PC-3 (cell line): ENCODE measurements at regions not wholly inside any gene's neighbourhood (a gene's known extent, or its start where the extent isn't known, plus 50 kb on each side); places are given as distances from the start of the nearest gene placed in this dataset.
A peak's percentile ranks its signal among the peaks of the same experiment; 100 is the strongest.

Experiments
- ATAC-seq: fragments of 200-7000 bp; cut with Tn5 transposase; 2 replicates; pipeline ENCODE4 v1.9.1; 2020; ENCODE audit warnings: mild to moderate bottlenecking, moderate library complexity
- BruUV-seq: library from RNA; stranded (reverse); fragments of 400-500 nt; replicated peaks from 2 replicates; lab custom pipeline; 2021; lab: Mats Ljungman, UMichigan
- CTCF ChIA-PET: fragments of 300-600 bp; sonication (Branson Sonifier 250); formaldehyde crosslinking; loops from one replicate; lab custom pipeline; 2022; ENCODE audit warnings: antibody characterized with exemption; lab: Charles Lee
- POLR2A ChIA-PET: fragments of 300-600 bp; sonication (Branson Sonifier 250); formaldehyde crosslinking; loops from one replicate; lab custom pipeline; 2022; ENCODE audit warnings: antibody characterized with exemption; ENCODE audit not compliant: unreplicated experiment; lab: Charles Lee
- DNase-seq: peaks from one replicate; pipeline ENCODE4 v3.0.0-alpha.2; 2015
- H2AFZ ChIP-seq: fragments of 300-600 bp; sonication (generic); 2 replicates; pipeline ENCODE4 v1.6.0; 2016; ENCODE audit warnings: antibody characterized with exemption, low read length
- H3F3A ChIP-seq: fragments of 300-600 bp; sonication (generic); one replicate; pipeline ENCODE4 v1.6.0; 2017; ENCODE audit warnings: antibody characterized with exemption, low read length, control low read depth, mild to moderate bottlenecking; ENCODE audit not compliant: unreplicated experiment
- H3K27ac ChIP-seq: fragments of 300-600 bp; sonication (generic); 2 replicates; pipeline ENCODE4 v1.5.1; 2016; ENCODE audit warnings: mild to moderate bottlenecking, low read length
- H3K27me3 ChIP-seq: fragments of 300-600 bp; sonication (generic); 2 replicates; pipeline ENCODE4 v1.6.1; 2016; ENCODE audit warnings: low read length, mixed read lengths
- H3K36me3 ChIP-seq: fragments of 300-600 bp; sonication (generic); 2 replicates; pipeline ENCODE4 v1.6.1; 2016; ENCODE audit warnings: low read depth, mixed run types, low read length, mixed read lengths
- H3K4me1 ChIP-seq: fragments of 300-600 bp; sonication (generic); 2 replicates; pipeline ENCODE4 v1.5.1; 2016; ENCODE audit warnings: low read length; ENCODE audit not compliant: insufficient read depth
- H3K4me2 ChIP-seq: fragments of 300-600 bp; sonication (generic); 2 replicates; pipeline ENCODE4 v1.6.0; 2016; ENCODE audit warnings: low read length
- H3K4me3 ChIP-seq: fragments of 300-600 bp; sonication (generic); 2 replicates; pipeline ENCODE4 v1.5.1; 2016; ENCODE audit warnings: mild to moderate bottlenecking, low read length, mixed read lengths
- H3K79me2 ChIP-seq: fragments of 300-600 bp; sonication (generic); 2 replicates; pipeline ENCODE4 v1.6.1; 2017; ENCODE audit warnings: low read length, mixed read lengths
- H3K9ac ChIP-seq: fragments of 300-600 bp; sonication (generic); 2 replicates; pipeline ENCODE4 v1.6.0; 2016; ENCODE audit warnings: mild to moderate bottlenecking, low read length
- H3K9me2 ChIP-seq: fragments of 300-600 bp; sonication (generic); replicated peaks from 2 replicates; pipeline ENCODE4 v1.6.1; 2016; ENCODE audit warnings: mixed run types, low read length, mixed read lengths
- H3K9me3 ChIP-seq: fragments of 300-600 bp; sonication (generic); 2 replicates; pipeline ENCODE4 v1.6.1; 2016; ENCODE audit warnings: low read length, mixed read lengths
- H4K20me1 ChIP-seq: fragments of 300-600 bp; sonication (generic); 2 replicates; pipeline ENCODE4 v1.6.1; 2016; ENCODE audit warnings: low read length, mixed read lengths
- EZH2 ChIP-seq: fragments of 300-600 bp; sonication (generic); IDR thresholded peaks from one replicate; pipeline ENCODE4 v1.6.1; 2017; ENCODE audit warnings: antibody characterized with exemption, mild to moderate bottlenecking, low read length; ENCODE audit not compliant: unreplicated experiment
- EZH2phosphoT487 ChIP-seq: fragments of 300-600 bp; sonication (generic); IDR thresholded peaks from 2 replicates; pipeline ENCODE4 v1.6.1; 2018; ENCODE audit warnings: mild to moderate bottlenecking, antibody characterized with exemption, low read length, borderline replicate concordance
- intact Hi-C: fragments of 100-400 bp; cut with micrococcal nuclease; formaldehyde crosslinking; loops from 2 replicates; pipeline ENCODE4 v1.9.0; 2023
- TF ChIP-seq, protein P1 (sequence below): fragments of 300-600 bp; sonication (generic); conservative IDR thresholded peaks from 2 replicates; pipeline ENCODE4 v1.5.1; 2017; ENCODE audit warnings: antibody characterized with exemption, low read depth, mild to moderate bottlenecking, low read length

DNA sequence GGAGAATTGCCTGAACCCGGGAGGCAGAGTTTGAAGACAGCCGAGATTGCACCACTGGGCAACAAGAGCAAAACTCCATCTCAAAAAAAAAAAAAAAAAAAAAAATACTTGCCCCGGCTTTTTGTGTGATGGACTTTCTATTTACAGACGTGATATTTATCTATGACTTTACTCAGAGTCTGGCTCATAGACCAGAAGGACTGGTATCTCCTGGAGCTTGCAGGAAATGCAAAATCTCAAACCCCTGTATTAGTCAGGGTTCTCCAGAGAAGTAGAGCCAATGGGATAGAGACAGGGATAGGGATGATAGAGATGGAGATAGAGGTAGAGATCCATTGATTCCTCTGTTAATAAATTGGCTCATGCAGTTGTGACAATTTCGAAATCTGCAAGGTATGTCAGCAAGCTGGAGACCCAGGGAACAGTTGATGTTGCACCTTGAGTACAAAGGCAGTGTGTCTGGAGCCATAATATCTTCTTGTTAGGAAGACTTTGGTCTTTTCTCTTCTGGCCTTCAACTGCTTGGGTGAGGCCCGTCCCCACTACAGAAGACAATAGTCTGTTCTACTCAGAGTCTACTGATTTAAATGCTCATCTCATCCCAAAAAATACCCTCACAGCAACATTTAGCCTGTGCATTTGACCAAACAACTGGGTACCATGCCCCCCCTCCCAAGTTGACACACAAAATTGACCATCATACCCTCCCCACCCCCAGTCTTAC lies 195.4 kb upstream of the MSX2 start:
- no peak overlapping the region for H3K9ac ChIP-seq
- no peaks in the 10 kb centered on the region for H3K79me2 ChIP-seq
- no peak overlapping the region for H3K4me3 ChIP-seq
- ChIA-PET CTCF (no interaction called here), POLR2A (no interaction called here)
- H3K9me3 ChIP-seq: no peaks in the 10 kb centered on the region
- no peak overlapping the region; the same call in 1 of the 2 replicates for H3K4me2 ChIP-seq
- no peaks in the 10 kb centered on the region for H3F3A ChIP-seq
- intact Hi-C loops: no loop called here
- H3K9me2 ChIP-seq: no peaks in the 10 kb centered on the region
- H2AFZ ChIP-seq: no peak overlapping the region
- H3K27me3 ChIP-seq: no peaks in the 10 kb centered on the region
- no TSS peak for BruUV-seq
- H4K20me1 ChIP-seq: no peaks in the 10 kb centered on the region
- peaks cover 43% of the 10 kb centered on the region for H3K4me1 ChIP-seq
- no peak for ATAC-seq
- H3K27ac ChIP-seq: peak overlapping the region; percentile 34; the same call in 1 of the 2 replicates
- H3K36me3 ChIP-seq: no peaks in the 10 kb centered on the region
- TF ChIP-seq EZH2phosphoT487: no peak
- TF ChIP-seq, protein P1, sequence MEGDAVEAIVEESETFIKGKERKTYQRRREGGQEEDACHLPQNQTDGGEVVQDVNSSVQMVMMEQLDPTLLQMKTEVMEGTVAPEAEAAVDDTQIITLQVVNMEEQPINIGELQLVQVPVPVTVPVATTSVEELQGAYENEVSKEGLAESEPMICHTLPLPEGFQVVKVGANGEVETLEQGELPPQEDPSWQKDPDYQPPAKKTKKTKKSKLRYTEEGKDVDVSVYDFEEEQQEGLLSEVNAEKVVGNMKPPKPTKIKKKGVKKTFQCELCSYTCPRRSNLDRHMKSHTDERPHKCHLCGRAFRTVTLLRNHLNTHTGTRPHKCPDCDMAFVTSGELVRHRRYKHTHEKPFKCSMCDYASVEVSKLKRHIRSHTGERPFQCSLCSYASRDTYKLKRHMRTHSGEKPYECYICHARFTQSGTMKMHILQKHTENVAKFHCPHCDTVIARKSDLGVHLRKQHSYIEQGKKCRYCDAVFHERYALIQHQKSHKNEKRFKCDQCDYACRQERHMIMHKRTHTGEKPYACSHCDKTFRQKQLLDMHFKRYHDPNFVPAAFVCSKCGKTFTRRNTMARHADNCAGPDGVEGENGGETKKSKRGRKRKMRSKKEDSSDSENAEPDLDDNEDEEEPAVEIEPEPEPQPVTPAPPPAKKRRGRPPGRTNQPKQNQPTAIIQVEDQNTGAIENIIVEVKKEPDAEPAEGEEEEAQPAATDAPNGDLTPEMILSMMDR: no peak
- peak; percentile 75 for DNase-seq

DNA sequence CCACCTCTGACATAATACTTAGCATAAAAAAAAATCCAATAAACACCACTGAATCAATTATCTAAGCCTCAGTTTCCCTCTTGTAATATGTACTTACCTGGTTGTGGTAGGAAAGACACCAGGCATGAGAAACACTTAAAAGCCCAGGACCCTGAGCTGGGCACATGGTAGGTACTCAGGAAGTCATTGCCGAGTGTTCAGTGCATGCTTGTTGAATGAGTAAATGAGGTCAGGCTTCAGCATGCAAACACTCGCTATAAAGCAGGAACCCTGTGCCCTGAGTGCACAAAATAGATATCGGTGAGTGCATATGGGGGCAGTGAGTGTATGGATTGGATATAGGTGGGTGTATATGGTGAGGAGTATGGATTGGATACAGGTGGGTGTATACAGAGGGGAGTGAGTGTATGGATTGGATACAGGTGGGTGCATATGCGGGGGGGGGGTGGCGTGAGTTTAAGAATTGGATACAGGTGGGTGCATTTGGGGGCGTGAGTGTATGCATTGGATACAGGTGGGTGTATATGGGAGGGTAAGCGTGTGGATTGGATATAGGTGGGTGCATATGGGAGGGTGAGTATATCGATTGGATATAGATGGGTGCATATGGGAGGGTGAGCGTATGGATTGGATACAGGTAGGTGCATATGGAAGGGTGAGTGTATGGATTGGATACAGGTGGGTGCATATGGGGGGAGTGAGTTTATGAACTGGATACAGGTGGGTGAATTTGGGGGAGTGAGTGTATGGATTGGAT lies 194.3 kb upstream of the MSX2 start:
- CTCF ChIA-PET: no interaction called here
- TF ChIP-seq EZH2 (no peak), EZH2phosphoT487 (no peak)
- TF ChIP-seq, protein P1: no peak
- ATAC-seq: no peak
- H3K27me3 ChIP-seq: no peaks in the 10 kb centered on the region
- H3K4me2 ChIP-seq: no peak overlapping the region
- H3K9ac ChIP-seq: no peak overlapping the region
- H3K9me3 ChIP-seq: no peaks in the 10 kb centered on the region
- H2AFZ ChIP-seq: no peak overlapping the region
- intact Hi-C loops: loop anchor here (5.0 kb wide), 1 partner anchor 42 kb away; no protein-coding TSS in a partner anchor
- H3K27ac ChIP-seq: no peak overlapping the region
- H4K20me1 ChIP-seq: no peaks in the 10 kb centered on the region
- H3K9me2 ChIP-seq: no peaks in the 10 kb centered on the region
- no peaks in the 10 kb centered on the region for H3K79me2 ChIP-seq
- no peak overlapping the region for H3K4me3 ChIP-seq
- no peaks in the 10 kb centered on the region for H3F3A ChIP-seq
- peaks cover 54% of the 10 kb centered on the region for H3K4me1 ChIP-seq
- POLR2A ChIA-PET: no interaction called here
- H3K36me3 ChIP-seq: no peaks in the 10 kb centered on the region
- no peak for DNase-seq
- no TSS peak for BruUV-seq

DNA sequence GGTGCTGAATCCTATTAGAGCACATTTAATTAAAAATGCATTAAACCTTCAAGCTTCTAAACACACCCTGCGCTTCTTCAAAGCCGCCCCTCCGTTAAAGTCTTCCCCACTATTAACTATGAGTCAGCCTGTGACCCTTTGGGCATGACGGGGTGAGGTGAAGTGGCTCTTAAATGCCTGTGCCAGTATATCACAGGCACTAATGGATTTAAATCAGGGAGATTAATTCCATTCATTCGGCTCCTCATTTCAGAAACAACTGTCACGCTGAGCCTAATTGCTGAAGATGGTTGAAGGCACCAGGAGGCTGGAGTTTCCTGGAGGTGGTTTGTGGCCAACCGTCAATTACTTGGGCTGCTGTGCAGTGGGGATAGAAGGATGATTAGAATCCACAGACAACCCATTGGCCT lies 192.6 kb upstream of the MSX2 start:
- H3K9ac ChIP-seq: peak overlapping the region; percentile 63
- H3K4me2 ChIP-seq: peak overlapping the region; percentile 68
- H4K20me1 ChIP-seq: no peaks in the 10 kb centered on the region
- BruUV-seq: no TSS peak
- H3K9me2 ChIP-seq: no peaks in the 10 kb centered on the region
- DNase-seq (peak; percentile 7), ATAC-seq (no peak)
- no peaks in the 10 kb centered on the region for H3K27me3 ChIP-seq
- H3F3A ChIP-seq: no peaks in the 10 kb centered on the region
- TF ChIP-seq EZH2phosphoT487: no peak
- TF ChIP-seq, protein P1: no peak
- TF ChIP-seq EZH2: no peak
- H3K79me2 ChIP-seq: no peaks in the 10 kb centered on the region
- H3K4me3 ChIP-seq: no peak overlapping the region
- no peaks in the 10 kb centered on the region for H3K36me3 ChIP-seq
- no peaks in the 10 kb centered on the region for H3K9me3 ChIP-seq
- H2AFZ ChIP-seq: no peak overlapping the region
- H3K4me1 ChIP-seq: peaks cover 66% of the 10 kb centered on the region
- POLR2A ChIA-PET: no interaction called here
- intact Hi-C loops: loop anchor here (5.0 kb wide), 1 partner anchor 41 kb away; no protein-coding TSS in a partner anchor
- peak overlapping the region; percentile 99 for H3K27ac ChIP-seq
- CTCF ChIA-PET: no interaction called here
